HG03565 (cell line): ENCODE measurements at regions not wholly inside any gene's neighbourhood (a gene's known extent, or its start where the extent isn't known, plus 50 kb on each side); places are given as distances from the start of the nearest gene placed in this dataset.

Experiments
- ATAC-seq: cut with Tn5 transposase; IDR thresholded peaks from one replicate; pipeline ENCODE4 v1.9.1; 2021; ENCODE audit warnings: mild to moderate bottlenecking, moderate library complexity; ENCODE audit not compliant: unreplicated experiment

- no peak for ATAC-seq
These were observed 138.6 kb upstream of the TSC22D2 start for GRCh38 chr3:150269526-150269925.

- ATAC-seq, result no peak
These were observed 139.4 kb upstream of the TSC22D2 start for GRCh38 chr3:150268426-150269391.

- no peak for ATAC-seq
These were observed 140.8 kb upstream of the TSC22D2 start for GRCh38 chr3:150267288-150267687.

- ATAC-seq, result no peak
These were observed 142.8 kb upstream of the TSC22D2 start for GRCh38 chr3:150265305-150265704.

GRCh38 chr3:150264561-150265279 lies 143.4 kb upstream of the TSC22D2 start:
- no peak for ATAC-seq

- no peak for ATAC-seq
These were observed 146.1 kb upstream of the TSC22D2 start for GRCh38 chr3:150261958-150262357.

GRCh38 chr3:150261418-150261817 lies 146.7 kb upstream of the TSC22D2 start:
- no peak for ATAC-seq

- ATAC-seq, result no peak
These were observed 147.7 kb upstream of the TSC22D2 start for GRCh38 chr3:150260398-150260710.

GRCh38 chr3:150259526-150260397 lies 148.3 kb upstream of the TSC22D2 start:
- ATAC-seq, result no peak

GRCh38 chr3:150256782-150257181 lies 151.3 kb upstream of the TSC22D2 start:
- ATAC-seq, result no peak

- no peak for ATAC-seq
These were observed 151.8 kb upstream of the TSC22D2 start for GRCh38 chr3:150256318-150256717.

- ATAC-seq, result no peak
These were observed 152.3 kb upstream of the TSC22D2 start for GRCh38 chr3:150255826-150256225.

- ATAC-seq, result no peak
These were observed 152.7 kb upstream of the TSC22D2 start for GRCh38 chr3:150255413-150255812.

GRCh38 chr3:150254309-150254708 lies 153.8 kb upstream of the TSC22D2 start:
- no peak for ATAC-seq

- ATAC-seq, result no peak
These were observed 154.5 kb upstream of the TSC22D2 start for GRCh38 chr3:150253622-150254021.

- no peak for ATAC-seq
These were observed 155.6 kb upstream of the TSC22D2 start for GRCh38 chr3:150252462-150252861.

- ATAC-seq, result no peak
These were observed 156.7 kb upstream of the TSC22D2 start for GRCh38 chr3:150251187-150252062.

GRCh38 chr3:150249779-150250470 lies 158.2 kb upstream of the TSC22D2 start:
- ATAC-seq, result no peak

GRCh38 chr3:150248888-150249681 lies 159.0 kb upstream of the TSC22D2 start:
- no peak for ATAC-seq
